WTC11 (cell line): ENCODE measurements at regions not wholly inside any gene's neighbourhood (a gene's known extent, or its start where the extent isn't known, plus 50 kb on each side); places are given as distances from the start of the nearest gene placed in this dataset.

Experiments used
- CREB1 ChIP-seq: sonication (generic); formaldehyde crosslinking; IDR thresholded peaks from 2 replicates; pipeline ENCODE4 v1.8.0; 2023; ENCODE audit warnings: mild to moderate bottlenecking, missing genetic modification reagents
- TF ChIP-seq, protein P1 (sequence below): fragments of 200-600 bp; IDR thresholded peaks from 2 replicates; pipeline ENCODE4 v1.8.0; 2022; ENCODE audit warnings: antibody characterized with exemption

DNA sequence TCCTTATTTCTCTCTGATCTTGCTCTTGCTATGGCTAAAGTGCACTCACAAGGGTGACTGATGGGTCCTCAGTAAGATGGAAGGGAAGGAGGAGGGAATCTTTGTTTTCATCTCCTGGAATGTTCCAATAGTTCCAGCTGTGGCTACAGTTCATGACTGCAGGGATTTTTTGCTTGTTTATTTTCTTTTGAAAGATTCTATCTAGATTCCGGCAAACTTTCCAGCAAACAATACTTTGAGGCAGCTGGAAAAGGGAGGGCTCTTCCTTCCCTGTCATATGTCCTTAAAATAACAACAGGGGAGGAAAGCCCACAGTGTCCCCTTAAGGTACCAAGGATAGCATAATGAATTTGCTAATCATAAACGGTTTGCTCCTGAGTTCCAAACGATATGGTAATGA is 111.3 kb upstream of the SLC14A2 start:
- TF ChIP-seq, protein P1, sequence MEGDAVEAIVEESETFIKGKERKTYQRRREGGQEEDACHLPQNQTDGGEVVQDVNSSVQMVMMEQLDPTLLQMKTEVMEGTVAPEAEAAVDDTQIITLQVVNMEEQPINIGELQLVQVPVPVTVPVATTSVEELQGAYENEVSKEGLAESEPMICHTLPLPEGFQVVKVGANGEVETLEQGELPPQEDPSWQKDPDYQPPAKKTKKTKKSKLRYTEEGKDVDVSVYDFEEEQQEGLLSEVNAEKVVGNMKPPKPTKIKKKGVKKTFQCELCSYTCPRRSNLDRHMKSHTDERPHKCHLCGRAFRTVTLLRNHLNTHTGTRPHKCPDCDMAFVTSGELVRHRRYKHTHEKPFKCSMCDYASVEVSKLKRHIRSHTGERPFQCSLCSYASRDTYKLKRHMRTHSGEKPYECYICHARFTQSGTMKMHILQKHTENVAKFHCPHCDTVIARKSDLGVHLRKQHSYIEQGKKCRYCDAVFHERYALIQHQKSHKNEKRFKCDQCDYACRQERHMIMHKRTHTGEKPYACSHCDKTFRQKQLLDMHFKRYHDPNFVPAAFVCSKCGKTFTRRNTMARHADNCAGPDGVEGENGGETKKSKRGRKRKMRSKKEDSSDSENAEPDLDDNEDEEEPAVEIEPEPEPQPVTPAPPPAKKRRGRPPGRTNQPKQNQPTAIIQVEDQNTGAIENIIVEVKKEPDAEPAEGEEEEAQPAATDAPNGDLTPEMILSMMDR = no peak
- TF ChIP-seq CREB1 (CRISPR knock-in tag) = no peak
